NB4 (cell line): ENCODE measurements at regions not wholly inside any gene's neighbourhood (a gene's known extent, or its start where the extent isn't known, plus 50 kb on each side); places are given as distances from the start of the nearest gene placed in this dataset.
"Not testable (repeated sequence)": the region's sequence is repeated elsewhere in the genome, so short reads cannot be mapped to it uniquely, and the experiment has no call there.

ENCODE experiments used
- CTCF ChIP-seq: IDR thresholded peaks from one replicate; pipeline ENCODE4 v1.5.1; 2012; ENCODE audit warnings: low read depth, low read length
- MYC ChIP-seq: IDR thresholded peaks from 2 replicates; pipeline ENCODE4 v1.6.1; 2011; ENCODE audit warnings: low read depth, low read length

GRCh38 chr17:34038786-34039185, 216.3 kb upstream of the CCL2 start:
- not testable (repeated sequence) for TF ChIP-seq CTCF, MYC
